H9 (cell line): ENCODE measurements at regions not wholly inside any gene's neighbourhood (a gene's known extent, or its start where the extent isn't known, plus 50 kb on each side); places are given as distances from the start of the nearest gene placed in this dataset.

Experiments used
- DNase-seq: peaks from one replicate; pipeline ENCODE4 v3.0.0-alpha.2; 2017
- H2AFZ ChIP-seq: one replicate; pipeline ENCODE4 v1.6.1; 2013; ENCODE audit warnings: mild to moderate bottlenecking, low read length, control low read depth, moderate library complexity
- H2AK5ac ChIP-seq: 2 replicates; pipeline ENCODE4 v1.6.1; 2013; ENCODE audit warnings: low read length, control low read depth, mixed read lengths; ENCODE audit not compliant: insufficient read length
- H2BK120ac ChIP-seq: one replicate; pipeline ENCODE4 v1.6.1; 2013; ENCODE audit warnings: low read depth, mild to moderate bottlenecking, low read length, control low read depth, inconsistent platforms; ENCODE audit not compliant: poor library complexity, severe bottlenecking
- H2BK12ac ChIP-seq: 2 replicates; pipeline ENCODE4 v1.6.1; 2013; ENCODE audit warnings: low read length, control low read depth, mixed read lengths, low read depth; ENCODE audit not compliant: insufficient read length
- H2BK15ac ChIP-seq: 2 replicates; pipeline ENCODE4 v1.6.1; 2013; ENCODE audit warnings: low read depth, low read length, control low read depth
- H2BK20ac ChIP-seq: one replicate; pipeline ENCODE4 v1.6.1; 2013; ENCODE audit warnings: low read depth, mild to moderate bottlenecking, low read length, control low read depth, inconsistent platforms; ENCODE audit not compliant: poor library complexity, severe bottlenecking
- H2BK5ac ChIP-seq: 2 replicates; pipeline ENCODE4 v1.6.1; 2013; ENCODE audit warnings: low read length, control low read depth, mixed read lengths; ENCODE audit not compliant: insufficient read length
- H3K14ac ChIP-seq: 2 replicates; pipeline ENCODE4 v1.6.1; 2013; ENCODE audit warnings: low read length, control low read depth; ENCODE audit not compliant: insufficient read depth
- H3K18ac ChIP-seq: 2 replicates; pipeline ENCODE4 v1.6.1; 2013; ENCODE audit warnings: low read depth, mild to moderate bottlenecking, mixed read lengths, low read length, control low read depth; ENCODE audit not compliant: insufficient read length
- H3K23ac ChIP-seq: 2 replicates; pipeline ENCODE4 v1.6.1; 2013; ENCODE audit warnings: low read length, control low read depth, mixed read lengths, low read depth; ENCODE audit not compliant: insufficient read length
- H3K23me2 ChIP-seq: 2 replicates; pipeline ENCODE4 v1.6.1; 2013; ENCODE audit warnings: low read depth, mild to moderate bottlenecking, mixed read lengths, low read length, control low read depth; ENCODE audit not compliant: insufficient read length, poor library complexity, severe bottlenecking
- H3K27ac ChIP-seq: 2 replicates; pipeline ENCODE4 v1.5.1; 2013; ENCODE audit warnings: low read length, control low read depth, mixed read lengths, low read depth; ENCODE audit not compliant: insufficient read length
- H3K27me3 ChIP-seq: 2 replicates; pipeline ENCODE4 v1.6.1; 2013; ENCODE audit warnings: low read length, control low read depth, inconsistent platforms; ENCODE audit not compliant: insufficient read depth
- H3K4ac ChIP-seq: 2 replicates; pipeline ENCODE4 v1.6.1; 2013; ENCODE audit warnings: low read depth, mild to moderate bottlenecking, control low read depth, inconsistent platforms, low read length, moderate library complexity
- H3K4me1 ChIP-seq: 2 replicates; pipeline ENCODE4 v1.6.1; 2013; ENCODE audit warnings: low read length, control low read depth, inconsistent platforms; ENCODE audit not compliant: insufficient read depth
- H3K4me2 ChIP-seq: 2 replicates; pipeline ENCODE4 v1.6.1; 2013; ENCODE audit warnings: low read length, control low read depth, mixed read lengths; ENCODE audit not compliant: insufficient read length, insufficient read depth
- H3K56ac ChIP-seq: 2 replicates; pipeline ENCODE4 v1.6.1; 2013; ENCODE audit warnings: low read depth, mild to moderate bottlenecking, mixed read lengths, low read length, control low read depth; ENCODE audit not compliant: insufficient read length
- H3K79me1 ChIP-seq: 2 replicates; pipeline ENCODE4 v1.6.1; 2013; ENCODE audit warnings: low read depth, mild to moderate bottlenecking, moderate library complexity, low read length, control low read depth, inconsistent platforms; ENCODE audit not compliant: insufficient read depth, poor library complexity, severe bottlenecking
- H3K79me2 ChIP-seq: 2 replicates; pipeline ENCODE4 v1.6.1; 2013; ENCODE audit warnings: low read length, control low read depth, inconsistent platforms; ENCODE audit not compliant: insufficient read depth
- H3K9ac ChIP-seq: 2 replicates; pipeline ENCODE4 v1.6.1; 2013; ENCODE audit warnings: low read length, control low read depth, mixed read lengths; ENCODE audit not compliant: insufficient read length; ENCODE audit errors: extremely low read depth
- H3K9me3 ChIP-seq: one replicate; pipeline ENCODE4 v1.6.1; 2013; ENCODE audit warnings: low read depth, low read length, inconsistent platforms; ENCODE audit not compliant: control insufficient read depth
- H3T11ph ChIP-seq: one replicate; pipeline ENCODE4 v1.6.1; 2013; ENCODE audit warnings: mild to moderate bottlenecking, low read length, control low read depth, inconsistent platforms
- H4K20me1 ChIP-seq: one replicate; pipeline ENCODE4 v1.6.1; 2013; ENCODE audit not compliant: control insufficient read depth, insufficient read length, insufficient read depth
- H4K5ac ChIP-seq: 2 replicates; pipeline ENCODE4 v1.6.1; 2013; ENCODE audit warnings: low read depth, mild to moderate bottlenecking, mixed read lengths, low read length, control low read depth; ENCODE audit not compliant: insufficient read length
- H4K8ac ChIP-seq: replicated peaks from 2 replicates; pipeline ENCODE4 v1.6.1; 2013; ENCODE audit warnings: low read length, control low read depth, mixed read lengths, low read depth; ENCODE audit not compliant: insufficient read length
- H4K91ac ChIP-seq: 2 replicates; pipeline ENCODE4 v1.6.1; 2013; ENCODE audit warnings: low read depth, mild to moderate bottlenecking, moderate library complexity, mixed read lengths, low read length, control low read depth; ENCODE audit not compliant: insufficient read length
- H3K27ac Mint-ChIP-seq, 3 experiments: 2 replicates in 2 of 3; 3 replicates in 1 of 3; pipeline ENCODE4 v1.8.0; 2020 to 2021; ENCODE audit warnings: mixed read lengths in 3 of 3, mild to moderate bottlenecking in 1 of 3, moderate library complexity in 1 of 3
- H3K27me3 Mint-ChIP-seq: 2 replicates; pipeline ENCODE4 v1.8.0; 2021; ENCODE audit warnings: low read depth, mild to moderate bottlenecking, moderate library complexity, mixed read lengths
- H3K36me3 Mint-ChIP-seq, 3 experiments: 2 replicates in 2 of 3; 3 replicates in 1 of 3; pipeline ENCODE4 v1.8.0; 2020 to 2021; ENCODE audit warnings: low read depth in 3 of 3, mixed read lengths in 3 of 3; ENCODE audit not compliant: insufficient read depth in 1 of 3
- H3K4me1 Mint-ChIP-seq, 2 experiments: 2 replicates each; pipeline ENCODE4 v1.8.0; 2020; ENCODE audit warnings: mixed read lengths in 2 of 2
- H3K4me3 Mint-ChIP-seq, 2 experiments: 2 replicates in 1 of 2; 3 replicates in 1 of 2; pipeline ENCODE4 v1.8.0; 2020 to 2021; ENCODE audit warnings: mild to moderate bottlenecking in 2 of 2, mixed read lengths in 2 of 2, moderate library complexity in 1 of 2
- H3K9me3 Mint-ChIP-seq, 2 experiments: 2 replicates in 1 of 2; 3 replicates in 1 of 2; pipeline ENCODE4 v1.8.0; 2020; ENCODE audit warnings: mild to moderate bottlenecking in 2 of 2, mixed read lengths in 2 of 2, moderate library complexity in 1 of 2
- WGBS: extraction: QIAGEN DNeasy Blood & Tissue Kit; methylation state at CpG from one replicate; pipeline ENCODE4 v1.1.7; 2013; ENCODE audit warnings: missing lambda C conversion rate, low lambda C conversion rate, mixed read lengths; ENCODE audit not compliant: insufficient read length; ENCODE audit errors: extremely low coverage; 5-methylcytosine and 5-hydroxymethylcytosine counted together
- TF ChIP-seq, protein P1 (sequence below): fragments of 200-600 bp; sonication (generic); conservative IDR thresholded peaks from 3 replicates; pipeline ENCODE4 v1.8.0; 2021; ENCODE audit warnings: antibody characterized with exemption, mild to moderate bottlenecking

DNA sequence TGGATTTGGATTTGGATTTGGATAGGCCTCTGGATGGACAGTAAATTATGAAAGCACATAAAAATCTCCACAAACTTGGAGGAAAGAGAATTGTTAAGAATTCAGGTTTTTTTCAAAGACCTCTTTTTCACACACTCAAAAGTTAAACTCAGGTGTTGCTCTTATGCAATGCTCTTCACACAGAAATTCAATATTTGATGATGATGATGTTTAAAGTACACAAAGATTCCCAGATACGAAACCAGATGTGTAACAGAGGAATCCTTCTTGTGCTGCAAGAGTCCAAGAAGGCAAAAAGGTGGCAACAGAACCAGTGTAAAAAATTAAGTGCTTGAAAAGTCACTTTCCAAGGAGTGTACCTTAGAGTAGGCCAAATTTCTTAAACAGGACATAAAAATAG, 75.8 kb upstream of the SPATS2L start:
- no peak overlapping the region for H2BK5ac ChIP-seq
- H3K79me2 ChIP-seq = no peaks in the 10 kb centered on the region
- no peak overlapping the region for H2BK12ac ChIP-seq
- WGBS = no CpG with 5 or more reads among the region's 1 CpG
- no peak overlapping the region for H2AFZ ChIP-seq
- Mint-ChIP-seq H3K27me3 (no peaks in the 10 kb centered on the region), H3K4me3 (no peak overlapping the region), H3K4me1 (peaks cover 2 to 4% of the 10 kb centered on the region in 2 experiments; a peak in 1 of 4 replicates), H3K27ac (no peak overlapping the region), H3K9me3 (peaks cover 0 to 4% of the 10 kb centered on the region in 2 experiments; a peak in 1 of 5 replicates), H3K36me3 (no peaks in the 10 kb centered on the region)
- H3K23me2 ChIP-seq = no peaks in the 10 kb centered on the region
- H2BK120ac ChIP-seq = no peak overlapping the region
- no peak overlapping the region for H3K56ac ChIP-seq
- TF ChIP-seq, protein P1, sequence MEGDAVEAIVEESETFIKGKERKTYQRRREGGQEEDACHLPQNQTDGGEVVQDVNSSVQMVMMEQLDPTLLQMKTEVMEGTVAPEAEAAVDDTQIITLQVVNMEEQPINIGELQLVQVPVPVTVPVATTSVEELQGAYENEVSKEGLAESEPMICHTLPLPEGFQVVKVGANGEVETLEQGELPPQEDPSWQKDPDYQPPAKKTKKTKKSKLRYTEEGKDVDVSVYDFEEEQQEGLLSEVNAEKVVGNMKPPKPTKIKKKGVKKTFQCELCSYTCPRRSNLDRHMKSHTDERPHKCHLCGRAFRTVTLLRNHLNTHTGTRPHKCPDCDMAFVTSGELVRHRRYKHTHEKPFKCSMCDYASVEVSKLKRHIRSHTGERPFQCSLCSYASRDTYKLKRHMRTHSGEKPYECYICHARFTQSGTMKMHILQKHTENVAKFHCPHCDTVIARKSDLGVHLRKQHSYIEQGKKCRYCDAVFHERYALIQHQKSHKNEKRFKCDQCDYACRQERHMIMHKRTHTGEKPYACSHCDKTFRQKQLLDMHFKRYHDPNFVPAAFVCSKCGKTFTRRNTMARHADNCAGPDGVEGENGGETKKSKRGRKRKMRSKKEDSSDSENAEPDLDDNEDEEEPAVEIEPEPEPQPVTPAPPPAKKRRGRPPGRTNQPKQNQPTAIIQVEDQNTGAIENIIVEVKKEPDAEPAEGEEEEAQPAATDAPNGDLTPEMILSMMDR = no peak
- no peaks in the 10 kb centered on the region for H4K20me1 ChIP-seq
- no peak overlapping the region for H4K91ac ChIP-seq
- no peak overlapping the region for H3K23ac ChIP-seq
- no peak for DNase-seq
- no peak overlapping the region for H3K18ac ChIP-seq
- H3K14ac ChIP-seq = no peak overlapping the region
- H3K27ac ChIP-seq = no peak overlapping the region
- no peaks in the 10 kb centered on the region for H3K79me1 ChIP-seq
- no peak overlapping the region for H4K8ac ChIP-seq
- no peak overlapping the region for H4K5ac ChIP-seq
- H3T11ph ChIP-seq = no peak overlapping the region
- no peak overlapping the region for H2BK20ac ChIP-seq
- H3K9ac ChIP-seq = no peak overlapping the region
- no peak overlapping the region for H3K4me2 ChIP-seq
- H3K9me3 ChIP-seq = no peaks in the 10 kb centered on the region
- no peak overlapping the region for H2AK5ac ChIP-seq
- no peak overlapping the region for H3K4ac ChIP-seq
- no peak overlapping the region for H2BK15ac ChIP-seq
- no peaks in the 10 kb centered on the region for H3K27me3 ChIP-seq
- H3K4me1 ChIP-seq = peaks cover 2% of the 10 kb centered on the region
